Right lobe of liver (tissue), 6 donors: ENCODE measurements at regions not wholly inside any gene's neighbourhood (a gene's known extent, or its start where the extent isn't known, plus 50 kb on each side); places are given as distances from the start of the nearest gene placed in this dataset.

Source experiments
- ATAC-seq, 4 donors: fragments of 200-7000 bp; cut with Tn5 transposase; one replicate each; pipeline ENCODE4 v1.9.1; 2020; ENCODE audit warnings: mild to moderate bottlenecking in 4 of 4, moderate library complexity in 4 of 4
- DNase-seq, 3 donors: peaks; one replicate each; pipeline ENCODE4 v3.0.0-alpha.2; 2020
- H3K27ac ChIP-seq, 3 donors: fragments of 200-600 bp; one replicate each; pipeline ENCODE4 v1.8.0; 2022
- H3K27me3 ChIP-seq, 2 donors: fragments of 200-600 bp; one replicate each; pipeline ENCODE4 v1.8.0; 2022
- H3K36me3 ChIP-seq, 4 donors: fragments of 200-600 bp; sonication (generic) in 1 of 4; one replicate each; pipeline versions ENCODE4 v1.5.1 to v1.8.0; 2017 to 2022; ENCODE audit warnings: control low read depth in 1 of 4
- H3K4me1 ChIP-seq, 4 donors: fragments of 200-600 bp; sonication (generic) in 1 of 4; one replicate each; pipeline versions ENCODE4 v1.5.1 to v1.8.0; 2017 to 2022; ENCODE audit warnings: control low read depth in 1 of 4
- H3K4me3 ChIP-seq, 3 donors: fragments of 200-600 bp; one replicate each; pipeline ENCODE4 v1.8.0; 2022
- H3K9me3 ChIP-seq, 4 donors: fragments of 200-600 bp; sonication (generic) in 1 of 4; one replicate each; pipeline versions ENCODE4 v1.5.1 to v1.8.0; 2017 to 2022; ENCODE audit warnings: control low read depth in 1 of 4
- POLR2A ChIP-seq: fragments of 450-650 bp; IDR thresholded peaks from one replicate; pipeline ENCODE4 v1.6.1; 2017; ENCODE audit warnings: antibody characterized with exemption, mild to moderate bottlenecking
- WGBS: methylation state at CpG from one replicate; pipeline ENCODE4 v1.1.6; 2018; ENCODE audit warnings: low coverage, low lambda C conversion rate; ENCODE audit not compliant: insufficient coverage; ENCODE audit errors: missing lambda C conversion rate; 5-methylcytosine and 5-hydroxymethylcytosine counted together
- intact Hi-C, 2 donors: fragments of 100-400 bp; cut with DNase I; formaldehyde crosslinking; loops; one replicate each; pipeline versions ENCODE4 v1.11.2 to v1.14.1; 2022
- TF ChIP-seq, protein P1 (sequence below), 4 donors: fragments of 200-600 bp in 3 of 4; fragments of 450-650 bp in 1 of 4; IDR thresholded peaks; one replicate each; pipeline versions ENCODE4 v1.5.1 to v1.8.0; 2016 to 2022; ENCODE audit warnings: antibody characterized with exemption in 4 of 4, mild to moderate bottlenecking in 2 of 4
- donor health status: DM: no; HTN: yes; CAD: no.
- donor health status: DM: no; HTN: no; CAD: no.
- donor health status: DM: no; HTN: no; CAD: no.
- donor health status: DM: no; HTN: yes; CAD: no.
- donor health status: DM: no; HTN: yes; CAD: no.

- no peaks in the 10 kb centered on the region for H3K4me1 ChIP-seq
- ATAC-seq: no peak
- intact Hi-C loops: no loop called here
- no peak overlapping the region for H3K4me3 ChIP-seq
- no peak for DNase-seq
- 75% methylated on average over 3 of the region's 3 CpGs for WGBS
- no peaks in the 10 kb centered on the region for H3K9me3 ChIP-seq
- no peaks in the 10 kb centered on the region for H3K27me3 ChIP-seq
- no peak overlapping the region for H3K27ac ChIP-seq
- no peaks in the 10 kb centered on the region for H3K36me3 ChIP-seq
- TF ChIP-seq, protein P1, sequence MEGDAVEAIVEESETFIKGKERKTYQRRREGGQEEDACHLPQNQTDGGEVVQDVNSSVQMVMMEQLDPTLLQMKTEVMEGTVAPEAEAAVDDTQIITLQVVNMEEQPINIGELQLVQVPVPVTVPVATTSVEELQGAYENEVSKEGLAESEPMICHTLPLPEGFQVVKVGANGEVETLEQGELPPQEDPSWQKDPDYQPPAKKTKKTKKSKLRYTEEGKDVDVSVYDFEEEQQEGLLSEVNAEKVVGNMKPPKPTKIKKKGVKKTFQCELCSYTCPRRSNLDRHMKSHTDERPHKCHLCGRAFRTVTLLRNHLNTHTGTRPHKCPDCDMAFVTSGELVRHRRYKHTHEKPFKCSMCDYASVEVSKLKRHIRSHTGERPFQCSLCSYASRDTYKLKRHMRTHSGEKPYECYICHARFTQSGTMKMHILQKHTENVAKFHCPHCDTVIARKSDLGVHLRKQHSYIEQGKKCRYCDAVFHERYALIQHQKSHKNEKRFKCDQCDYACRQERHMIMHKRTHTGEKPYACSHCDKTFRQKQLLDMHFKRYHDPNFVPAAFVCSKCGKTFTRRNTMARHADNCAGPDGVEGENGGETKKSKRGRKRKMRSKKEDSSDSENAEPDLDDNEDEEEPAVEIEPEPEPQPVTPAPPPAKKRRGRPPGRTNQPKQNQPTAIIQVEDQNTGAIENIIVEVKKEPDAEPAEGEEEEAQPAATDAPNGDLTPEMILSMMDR (IDR thresholded peaks at IDR 0.05): no peak
- TF ChIP-seq POLR2A: no peak
These were observed 180.8 kb downstream of the LTN1 start for GRCh38 chr21:28811860-28812259.

- 64% methylated on average over 3 of the region's 3 CpGs for WGBS
- H3K4me1 ChIP-seq: no peaks in the 10 kb centered on the region
- DNase-seq (no peak), ATAC-seq (no peak)
- no peak for TF ChIP-seq POLR2A
- TF ChIP-seq, protein P1 (IDR thresholded peaks at IDR 0.05): no peak
- intact Hi-C loops: no loop called here
- no peaks in the 10 kb centered on the region for H3K36me3 ChIP-seq
- no peak overlapping the region for H3K27ac ChIP-seq
- H3K27me3 ChIP-seq: no peaks in the 10 kb centered on the region
- H3K4me3 ChIP-seq: no peak overlapping the region
- H3K9me3 ChIP-seq: no peaks in the 10 kb centered on the region
These were observed 181.7 kb downstream of the LTN1 start for GRCh38 chr21:28810826-28811524.

DNA sequence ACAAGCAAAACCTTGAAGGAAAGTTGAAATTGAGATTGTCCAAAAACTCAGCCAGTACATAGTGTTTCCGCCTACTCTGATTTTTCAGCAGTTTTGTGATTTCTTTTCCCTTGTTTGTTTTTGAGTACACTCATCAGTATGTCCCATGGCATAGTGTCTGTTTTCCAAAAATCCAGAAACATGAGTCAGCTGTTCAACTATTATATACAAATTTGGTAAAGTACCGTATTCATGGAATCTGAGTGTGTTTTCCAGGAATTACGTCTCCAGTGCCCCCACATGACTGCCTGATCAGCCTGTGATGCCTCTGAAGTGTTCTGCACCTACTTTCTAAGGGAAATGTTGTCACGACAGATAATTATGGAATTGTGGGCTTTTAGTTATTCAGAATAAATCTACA lies 186.8 kb downstream of the LTN1 start:
- DNase-seq (no peak), ATAC-seq (no peak)
- H3K27ac ChIP-seq: no peak overlapping the region
- H3K36me3 ChIP-seq: no peaks in the 10 kb centered on the region
- H3K4me3 ChIP-seq: no peak overlapping the region
- TF ChIP-seq, protein P1 (IDR thresholded peaks at IDR 0.05): no peak
- no peak for TF ChIP-seq POLR2A
- no peaks in the 10 kb centered on the region for H3K27me3 ChIP-seq
- 45% methylated on average over 4 of the region's 4 CpGs for WGBS
- intact Hi-C loops: no loop called here
- no peaks in the 10 kb centered on the region for H3K4me1 ChIP-seq
- no peaks in the 10 kb centered on the region for H3K9me3 ChIP-seq

DNA sequence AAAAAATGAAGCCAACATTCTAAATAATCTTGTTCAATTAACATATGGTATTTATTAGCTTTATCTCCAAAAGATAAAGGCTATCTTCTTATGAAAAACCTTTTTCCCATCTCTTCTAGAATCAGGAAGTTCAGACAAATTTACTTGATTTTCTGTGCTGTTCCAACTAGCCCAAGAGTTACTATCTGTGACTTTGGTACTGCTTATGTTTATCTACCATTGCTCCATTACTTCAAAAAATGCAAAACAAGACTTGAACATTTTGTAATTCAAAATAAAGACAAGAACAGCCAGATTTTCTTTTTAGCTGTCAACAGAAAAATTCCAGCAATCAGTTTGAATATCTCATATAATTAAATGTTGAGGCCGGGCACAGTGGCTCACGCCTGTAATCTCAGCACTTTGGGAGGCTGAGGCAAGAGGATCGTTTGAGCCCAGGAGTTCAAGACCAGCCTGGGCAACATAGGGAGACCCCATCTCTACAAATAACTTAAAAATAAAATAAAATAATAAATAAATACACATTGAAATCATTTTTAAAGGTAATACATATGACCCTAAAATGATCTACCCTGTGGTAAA lies 188.5 kb downstream of the LTN1 start:
- DNase-seq: no peak
- ATAC-seq: no peak
- TF ChIP-seq, protein P1 (IDR thresholded peaks at IDR 0.05): no peak
- TF ChIP-seq POLR2A: no peak
- intact Hi-C loops: no loop called here
- no peaks in the 10 kb centered on the region for H3K9me3 ChIP-seq
- no peaks in the 10 kb centered on the region for H3K27me3 ChIP-seq
- H3K4me3 ChIP-seq: no peak overlapping the region
- no peaks in the 10 kb centered on the region for H3K36me3 ChIP-seq
- 78% methylated on average over 3 of the region's 3 CpGs for WGBS
- no peak overlapping the region for H3K27ac ChIP-seq
- H3K4me1 ChIP-seq: no peaks in the 10 kb centered on the region
